Effector memory CD8-positive, alpha-beta T cell (primary cell): ENCODE measurements at regions not wholly inside any gene's neighbourhood (a gene's known extent, or its start where the extent isn't known, plus 50 kb on each side); places are given as distances from the start of the nearest gene placed in this dataset.
A peak's percentile ranks its signal among the peaks of the same experiment; 100 is the strongest.
"Not testable (repeated sequence)": the region's sequence is repeated elsewhere in the genome, so short reads cannot be mapped to it uniquely, and the experiment has no call there.

Experiments used
- ATAC-seq: fragments of 150-1000 bp; cut with Tn5 transposase; replicated peaks from 2 replicates; pipeline ENCODE4 v1.10.0; 2021; ENCODE audit warnings: mild to moderate bottlenecking, moderate library complexity
- DNase-seq, 3 experiments: peaks; one replicate each; pipeline ENCODE4 v3.0.0; 2021
- H3K27ac Mint-ChIP-seq, 2 donors: one replicate each; pipeline ENCODE4 v1.8.0; 2022; ENCODE audit warnings: mild to moderate bottlenecking in 2 of 2, mixed read lengths in 2 of 2, moderate library complexity in 2 of 2
- H3K27me3 Mint-ChIP-seq, 2 donors: one replicate each; pipeline ENCODE4 v1.8.0; 2022; ENCODE audit warnings: mixed read lengths in 2 of 2
- H3K36me3 Mint-ChIP-seq: one replicate; pipeline ENCODE4 v1.8.0; 2022; ENCODE audit warnings: mild to moderate bottlenecking, moderate library complexity, mixed read lengths; ENCODE audit not compliant: insufficient read depth
- H3K4me1 Mint-ChIP-seq, 2 donors: one replicate each; pipeline ENCODE4 v1.8.0; 2022; ENCODE audit warnings: low read depth in 2 of 2, mixed read lengths in 2 of 2
- H3K4me3 Mint-ChIP-seq, 2 donors: one replicate each; pipeline ENCODE4 v1.8.0; 2022; ENCODE audit warnings: mild to moderate bottlenecking in 2 of 2, mixed read lengths in 2 of 2, moderate library complexity in 2 of 2
- H3K9me3 Mint-ChIP-seq, 2 donors: one replicate each; pipeline ENCODE4 v1.8.0; 2022; ENCODE audit warnings: mixed read lengths in 2 of 2

DNA sequence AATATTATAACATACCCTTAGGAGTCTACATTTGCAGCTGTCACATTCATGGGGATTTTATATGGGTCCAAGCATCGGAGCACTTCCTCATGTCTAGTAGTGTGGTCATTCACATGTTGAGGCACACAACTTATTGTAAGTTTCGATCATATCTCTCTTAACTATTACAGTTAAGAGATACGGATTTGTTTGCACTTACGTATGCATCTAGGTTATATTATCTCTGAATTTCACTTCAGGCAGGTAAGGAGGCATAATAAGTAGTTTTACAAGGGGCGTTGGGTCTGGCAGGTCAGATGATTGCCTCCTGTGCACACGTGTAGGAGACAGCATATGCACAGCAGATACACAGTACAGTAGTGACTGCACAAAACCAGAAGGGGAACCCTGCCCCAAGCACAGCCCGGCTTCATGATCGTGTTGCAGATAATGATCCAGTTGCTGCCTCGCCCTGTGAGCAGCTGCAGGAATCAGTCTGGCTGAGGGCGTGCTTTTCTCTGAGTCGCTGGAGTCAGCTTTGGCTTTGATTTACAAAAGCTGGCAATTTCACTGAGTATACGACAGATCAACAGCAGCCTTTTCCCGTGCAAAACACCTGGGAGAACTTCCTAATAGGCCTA lies 302.9 kb upstream of the GATB start:
- peak; percentile 53 to 62 (median 54) for DNase-seq
- H3K9me3 Mint-ChIP-seq: no peaks in the 10 kb centered on the region
- H3K4me3 Mint-ChIP-seq: peak overlapping the region; percentile 45 to 66

GRCh38 chr4:152062936-152063620 lies 302.3 kb upstream of the GATB start:
- no peak overlapping the region for H3K4me3 Mint-ChIP-seq
- peaks cover 3% of the 10 kb centered on the region for H3K36me3 Mint-ChIP-seq
- no peaks in the 10 kb centered on the region for H3K9me3 Mint-ChIP-seq
- peaks cover 23 to 32% of the 10 kb centered on the region in 2 donors for H3K4me1 Mint-ChIP-seq
- DNase-seq: no peak
- H3K27ac Mint-ChIP-seq: peak overlapping the region in 1 of 2 donors; percentile 77
- H3K27me3 Mint-ChIP-seq: peaks cover 0 to 6% of the 10 kb centered on the region in 2 donors
- no peak for ATAC-seq

More for the DNA sequence above, 302.9 kb upstream of the GATB start:
- Mint-ChIP-seq H3K27ac (no peak overlapping the region), H3K4me1 (peaks cover 23 to 39% of the 10 kb centered on the region in 2 donors), H3K27me3 (no peaks in the 10 kb centered on the region), H3K36me3 (peaks cover 3% of the 10 kb centered on the region)
- ATAC-seq: peak; percentile 100

GRCh38 chr4:152054731-152055130 lies 293.9 kb upstream of the GATB start:
- Mint-ChIP-seq H3K9me3 (no peaks in the 10 kb centered on the region), H3K4me1 (peaks cover 10 to 14% of the 10 kb centered on the region in 2 donors), H3K27ac (no peak overlapping the region), H3K27me3 (peaks cover 0 to 14% of the 10 kb centered on the region in 2 donors), H3K4me3 (no peak overlapping the region), H3K36me3 (no peaks in the 10 kb centered on the region)
- DNase-seq (no peak), ATAC-seq (no peak)

GRCh38 chr4:152052451-152053057 lies 291.7 kb upstream of the GATB start:
- peak overlapping the region; percentile 1 to 3 for H3K4me3 Mint-ChIP-seq
- peak overlapping the region; percentile 8 to 21 for H3K27ac Mint-ChIP-seq

GRCh38 chr4:152051332-152051731 lies 290.5 kb upstream of the GATB start:
- not testable (repeated sequence) for H3K27me3 Mint-ChIP-seq, H3K9me3 Mint-ChIP-seq, H3K36me3 Mint-ChIP-seq, ATAC-seq, H3K4me3 Mint-ChIP-seq, H3K27ac Mint-ChIP-seq, DNase-seq
- H3K4me1 Mint-ChIP-seq: peaks cover 10 to 14% of the 10 kb centered on the region in 2 donors

More at GRCh38 chr4:152052451-152053057, 291.7 kb upstream of the GATB start:
- H3K4me1 Mint-ChIP-seq: peaks cover 10 to 14% of the 10 kb centered on the region in 2 donors
- DNase-seq (no peak), ATAC-seq (no peak)
- peaks cover 0 to 4% of the 10 kb centered on the region in 2 donors for H3K27me3 Mint-ChIP-seq
- H3K9me3 Mint-ChIP-seq: no peaks in the 10 kb centered on the region
- no peaks in the 10 kb centered on the region for H3K36me3 Mint-ChIP-seq

GRCh38 chr4:152050106-152050505 lies 289.3 kb upstream of the GATB start:
- no peak overlapping the region for H3K27ac Mint-ChIP-seq
- H3K9me3 Mint-ChIP-seq: no peaks in the 10 kb centered on the region
- peaks cover 10 to 14% of the 10 kb centered on the region in 2 donors for H3K4me1 Mint-ChIP-seq
- H3K27me3 Mint-ChIP-seq: no peaks in the 10 kb centered on the region
- H3K36me3 Mint-ChIP-seq: no peaks in the 10 kb centered on the region
- DNase-seq: no peak
- H3K4me3 Mint-ChIP-seq: no peak overlapping the region
- no peak for ATAC-seq

DNA sequence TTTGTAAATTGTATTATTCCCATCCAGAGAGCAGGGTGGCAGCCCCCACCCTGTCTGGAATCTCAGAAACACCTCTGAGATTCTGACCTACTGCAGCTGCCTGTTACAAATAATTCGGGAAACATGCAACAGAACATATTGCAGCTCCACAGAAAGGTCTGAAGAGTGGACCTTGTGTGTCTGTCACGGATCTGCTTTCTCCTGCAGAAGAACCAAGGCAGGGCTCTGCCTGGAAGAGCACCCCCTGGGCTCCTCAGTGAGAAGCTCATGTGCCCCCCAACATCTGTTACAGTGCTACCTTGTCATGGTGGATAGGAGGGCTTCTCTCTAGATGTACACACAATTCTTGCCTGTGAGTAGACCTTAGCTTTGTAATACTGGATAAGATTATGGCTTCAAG lies 286.6 kb upstream of the GATB start:
- Mint-ChIP-seq H3K9me3 (peaks cover 2 to 8% of the 10 kb centered on the region in 2 donors), H3K4me1 (peaks cover 1 to 3% of the 10 kb centered on the region in 2 donors), H3K27me3 (peaks cover 7 to 11% of the 10 kb centered on the region in 2 donors), H3K27ac (no peak overlapping the region), H3K36me3 (no peaks in the 10 kb centered on the region), H3K4me3 (no peak overlapping the region)
- ATAC-seq (no peak), DNase-seq (no peak)

GRCh38 chr4:152045807-152046571 lies 285.2 kb upstream of the GATB start:
- H3K27ac Mint-ChIP-seq: no peak overlapping the region
- H3K4me1 Mint-ChIP-seq: no peaks in the 10 kb centered on the region
- no peaks in the 10 kb centered on the region for H3K36me3 Mint-ChIP-seq
- peaks cover 2 to 8% of the 10 kb centered on the region in 2 donors for H3K9me3 Mint-ChIP-seq
- peaks cover 7 to 11% of the 10 kb centered on the region in 2 donors for H3K27me3 Mint-ChIP-seq
- DNase-seq (no peak), ATAC-seq (no peak)
- H3K4me3 Mint-ChIP-seq: no peak overlapping the region

- no peaks in the 10 kb centered on the region for H3K4me1 Mint-ChIP-seq
- H3K9me3 Mint-ChIP-seq: peaks cover 2 to 8% of the 10 kb centered on the region in 2 donors
- peaks cover 7 to 11% of the 10 kb centered on the region in 2 donors for H3K27me3 Mint-ChIP-seq
- no peak overlapping the region for H3K27ac Mint-ChIP-seq
- DNase-seq (no peak), ATAC-seq (no peak)
- no peaks in the 10 kb centered on the region for H3K36me3 Mint-ChIP-seq
- no peak overlapping the region for H3K4me3 Mint-ChIP-seq
Observed at GRCh38 chr4:152045449-152045806, 284.6 kb upstream of the GATB start.

DNA sequence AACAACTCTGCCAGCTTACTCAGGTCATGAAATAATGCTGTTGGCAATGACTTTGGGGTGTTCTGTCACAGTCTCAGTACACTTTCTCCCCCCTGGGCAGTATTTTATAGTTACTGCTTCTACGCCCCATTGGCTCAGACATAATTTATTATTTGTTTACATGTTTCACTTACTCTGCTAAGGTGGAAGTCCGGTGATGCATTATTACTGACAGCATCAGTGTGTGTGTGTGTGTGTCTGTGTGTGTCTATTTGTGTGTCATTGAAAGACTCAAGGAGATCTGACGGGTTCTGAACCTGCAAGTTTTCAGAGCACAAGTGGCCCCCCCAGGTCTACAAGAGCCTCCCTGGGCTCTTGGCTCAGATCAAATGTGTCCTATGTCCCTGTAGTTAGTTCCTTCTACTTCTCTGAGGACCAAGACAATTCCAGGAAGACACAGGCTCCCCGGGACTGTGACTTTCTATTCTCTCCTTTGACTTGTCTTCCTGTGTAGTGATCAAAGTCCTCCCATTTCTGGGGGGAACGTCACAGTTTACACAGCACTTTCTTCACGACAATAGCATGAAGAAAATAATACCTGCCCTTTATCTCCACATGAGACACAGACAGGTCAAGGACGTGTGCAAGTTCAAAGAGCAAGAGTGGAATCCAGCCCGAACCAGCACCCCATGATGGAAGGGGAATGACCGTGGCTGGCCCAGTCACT lies 283.7 kb upstream of the GATB start:
- no peak overlapping the region for H3K4me3 Mint-ChIP-seq
- no peaks in the 10 kb centered on the region for H3K36me3 Mint-ChIP-seq
- peaks cover 2 to 8% of the 10 kb centered on the region in 2 donors for H3K9me3 Mint-ChIP-seq

DNA sequence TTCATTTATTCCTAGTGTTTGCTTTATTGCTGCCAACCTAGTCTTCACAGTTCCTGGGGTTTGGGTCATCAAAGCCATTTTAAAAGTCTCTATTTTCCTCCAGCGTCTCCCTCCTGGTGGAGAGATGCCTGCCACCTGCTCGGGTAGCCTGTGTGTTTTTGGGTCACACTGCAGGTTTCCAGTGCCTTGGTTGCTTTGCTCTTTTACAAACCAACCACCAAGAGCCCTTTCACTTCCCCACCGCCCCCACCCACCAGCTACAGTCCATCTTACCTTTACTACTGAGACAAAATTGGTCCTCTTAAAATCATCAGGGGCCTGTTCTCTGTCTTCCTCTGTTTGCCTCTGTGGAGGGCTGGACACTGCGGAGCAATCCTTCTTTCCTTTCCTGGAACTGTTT lies 280.5 kb upstream of the GATB start:
- Mint-ChIP-seq H3K36me3 (no peaks in the 10 kb centered on the region), H3K4me1 (no peaks in the 10 kb centered on the region), H3K9me3 (peaks cover 2 to 8% of the 10 kb centered on the region in 2 donors), H3K4me3 (no peak overlapping the region), H3K27ac (no peak overlapping the region), H3K27me3 (peaks cover 7 to 11% of the 10 kb centered on the region in 2 donors)
- no peak for ATAC-seq
- no peak for DNase-seq

More for the DNA sequence above, 283.7 kb upstream of the GATB start:
- Mint-ChIP-seq H3K27ac (no peak overlapping the region), H3K27me3 (peaks cover 7 to 11% of the 10 kb centered on the region in 2 donors), H3K4me1 (no peaks in the 10 kb centered on the region)
- DNase-seq (no peak), ATAC-seq (no peak)

- no peak for ATAC-seq
- H3K4me1 Mint-ChIP-seq: no peaks in the 10 kb centered on the region
- DNase-seq: no peak
- no peak overlapping the region for H3K27ac Mint-ChIP-seq
- peaks cover 2 to 8% of the 10 kb centered on the region in 2 donors for H3K9me3 Mint-ChIP-seq
- H3K4me3 Mint-ChIP-seq: no peak overlapping the region
- H3K36me3 Mint-ChIP-seq: no peaks in the 10 kb centered on the region
- H3K27me3 Mint-ChIP-seq: peaks cover 7 to 10% of the 10 kb centered on the region in 2 donors
Observed at GRCh38 chr4:152039691-152040090, 278.9 kb upstream of the GATB start.

- ATAC-seq: no peak
- Mint-ChIP-seq H3K36me3 (no peaks in the 10 kb centered on the region), H3K27me3 (peaks cover 3 to 4% of the 10 kb centered on the region in 2 donors), H3K27ac (no peak overlapping the region), H3K4me3 (no peak overlapping the region), H3K4me1 (no peaks in the 10 kb centered on the region), H3K9me3 (peaks cover 2 to 8% of the 10 kb centered on the region in 2 donors)
- no peak for DNase-seq
Observed at GRCh38 chr4:152039023-152039481, 278.2 kb upstream of the GATB start.
